NCI-H146 treated with DMSO at 0.1 percent for 48 hours (cell line): ENCODE measurements at regions not wholly inside any gene's neighbourhood (a gene's known extent, or its start where the extent isn't known, plus 50 kb on each side); places are given as distances from the start of the nearest gene placed in this dataset.

ENCODE experiments used
- DNase-seq: peaks from one replicate; lab custom pipeline; 2025; ENCODE audit not compliant: unreplicated experiment; lab: John Stamatoyannopoulos, UW

GRCh38 chr7:24469118-24469517, 104.1 kb upstream of the PALS2 start:
- no peak for DNase-seq

GRCh38 chr7:24472093-24472492, 101.2 kb upstream of the PALS2 start:
- no peak for DNase-seq

- no peak for DNase-seq
These were observed 97.9 kb upstream of the PALS2 start for GRCh38 chr7:24475166-24475961.

- DNase-seq = no peak
These were observed 97.0 kb upstream of the PALS2 start for GRCh38 chr7:24476227-24476626.

GRCh38 chr7:24477398-24478136, 95.7 kb upstream of the PALS2 start:
- DNase-seq = peak; percentile 86

- no peak for DNase-seq
These were observed 95.1 kb upstream of the PALS2 start for GRCh38 chr7:24478137-24478655.

GRCh38 chr7:24480501-24480900, 92.8 kb upstream of the PALS2 start:
- DNase-seq = no peak

- no peak for DNase-seq
These were observed 89.4 kb upstream of the PALS2 start for GRCh38 chr7:24483804-24484203.

- no peak for DNase-seq
These were observed 80.7 kb upstream of the PALS2 start for GRCh38 chr7:24492576-24492975.

- DNase-seq = no peak
These were observed 78.4 kb upstream of the PALS2 start for GRCh38 chr7:24494832-24495231.

- no peak for DNase-seq
These were observed 77.2 kb upstream of the PALS2 start for GRCh38 chr7:24496036-24496435.

GRCh38 chr7:24498439-24498838, 74.8 kb upstream of the PALS2 start:
- no peak for DNase-seq

GRCh38 chr7:24499871-24500270, 73.4 kb upstream of the PALS2 start:
- DNase-seq = no peak

GRCh38 chr7:24500599-24500998, 72.7 kb upstream of the PALS2 start:
- no peak for DNase-seq

- DNase-seq = no peak
These were observed 72.2 kb upstream of the PALS2 start for GRCh38 chr7:24501009-24501408.

- no peak for DNase-seq
These were observed 71.7 kb upstream of the PALS2 start for GRCh38 chr7:24501443-24502134.

GRCh38 chr7:24502135-24502488, 71.1 kb upstream of the PALS2 start:
- no peak for DNase-seq

- DNase-seq = no peak
These were observed 69.7 kb upstream of the PALS2 start for GRCh38 chr7:24503506-24503905.

- DNase-seq = no peak
These were observed 69.2 kb upstream of the PALS2 start for GRCh38 chr7:24504040-24504439.

- no peak for DNase-seq
These were observed 68.4 kb upstream of the PALS2 start for GRCh38 chr7:24504836-24505235.

GRCh38 chr7:24505968-24506367, 67.3 kb upstream of the PALS2 start:
- DNase-seq = no peak

- DNase-seq = no peak
These were observed 64.9 kb upstream of the PALS2 start for GRCh38 chr7:24508316-24508715.
